GM12874 (cell line): ENCODE measurements at regions not wholly inside any gene's neighbourhood (a gene's known extent, or its start where the extent isn't known, plus 50 kb on each side); places are given as distances from the start of the nearest gene placed in this dataset.

Source experiments
- TF ChIP-seq, protein P1 (sequence below): IDR thresholded peaks from 2 replicates; pipeline ENCODE4 v1.5.1; 2011; ENCODE audit warnings: low read depth, mild to moderate bottlenecking, control low read depth, low read length, moderate library complexity; ENCODE audit not compliant: insufficient read depth

DNA sequence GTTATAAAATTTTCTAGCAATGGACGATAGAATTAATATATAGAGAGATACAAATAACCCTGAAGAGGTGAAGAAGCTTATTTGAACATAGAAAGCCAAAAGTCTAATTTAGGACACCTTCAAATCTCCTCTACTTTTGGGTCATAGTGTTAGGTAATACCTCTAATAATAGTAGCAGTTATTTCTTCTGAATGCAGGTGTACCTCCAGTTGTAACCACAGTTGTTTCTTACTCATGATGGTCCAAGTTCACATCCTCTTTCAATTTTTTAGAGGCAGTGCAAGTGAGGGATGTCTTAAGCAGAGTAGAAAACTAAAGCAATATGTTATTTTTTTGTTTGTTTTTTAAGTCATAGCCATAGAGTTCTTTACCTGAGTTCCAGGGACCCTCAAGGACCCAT, 429.5 kb downstream of the CCDC85A start:
- TF ChIP-seq, protein P1, sequence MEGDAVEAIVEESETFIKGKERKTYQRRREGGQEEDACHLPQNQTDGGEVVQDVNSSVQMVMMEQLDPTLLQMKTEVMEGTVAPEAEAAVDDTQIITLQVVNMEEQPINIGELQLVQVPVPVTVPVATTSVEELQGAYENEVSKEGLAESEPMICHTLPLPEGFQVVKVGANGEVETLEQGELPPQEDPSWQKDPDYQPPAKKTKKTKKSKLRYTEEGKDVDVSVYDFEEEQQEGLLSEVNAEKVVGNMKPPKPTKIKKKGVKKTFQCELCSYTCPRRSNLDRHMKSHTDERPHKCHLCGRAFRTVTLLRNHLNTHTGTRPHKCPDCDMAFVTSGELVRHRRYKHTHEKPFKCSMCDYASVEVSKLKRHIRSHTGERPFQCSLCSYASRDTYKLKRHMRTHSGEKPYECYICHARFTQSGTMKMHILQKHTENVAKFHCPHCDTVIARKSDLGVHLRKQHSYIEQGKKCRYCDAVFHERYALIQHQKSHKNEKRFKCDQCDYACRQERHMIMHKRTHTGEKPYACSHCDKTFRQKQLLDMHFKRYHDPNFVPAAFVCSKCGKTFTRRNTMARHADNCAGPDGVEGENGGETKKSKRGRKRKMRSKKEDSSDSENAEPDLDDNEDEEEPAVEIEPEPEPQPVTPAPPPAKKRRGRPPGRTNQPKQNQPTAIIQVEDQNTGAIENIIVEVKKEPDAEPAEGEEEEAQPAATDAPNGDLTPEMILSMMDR = no peak

DNA sequence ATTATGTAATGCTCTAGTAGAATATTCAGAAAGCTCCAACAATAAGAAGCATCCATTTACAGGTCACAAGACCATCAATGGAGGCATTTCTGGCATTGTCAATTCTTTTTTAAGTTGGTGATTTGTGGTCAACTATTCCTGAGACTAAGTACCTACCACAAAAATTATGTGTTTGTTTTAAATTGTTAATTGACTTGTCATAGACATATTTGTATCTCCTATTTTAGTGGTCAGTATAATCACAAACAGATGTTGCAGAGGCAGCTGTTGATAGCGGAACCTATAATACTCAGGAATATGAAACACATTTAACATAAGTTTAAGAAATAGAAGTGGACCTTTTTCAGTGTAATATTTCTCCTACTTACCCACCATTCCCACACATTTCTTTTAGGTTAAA, 430.1 kb downstream of the CCDC85A start:
- TF ChIP-seq, protein P1 = no peak

DNA sequence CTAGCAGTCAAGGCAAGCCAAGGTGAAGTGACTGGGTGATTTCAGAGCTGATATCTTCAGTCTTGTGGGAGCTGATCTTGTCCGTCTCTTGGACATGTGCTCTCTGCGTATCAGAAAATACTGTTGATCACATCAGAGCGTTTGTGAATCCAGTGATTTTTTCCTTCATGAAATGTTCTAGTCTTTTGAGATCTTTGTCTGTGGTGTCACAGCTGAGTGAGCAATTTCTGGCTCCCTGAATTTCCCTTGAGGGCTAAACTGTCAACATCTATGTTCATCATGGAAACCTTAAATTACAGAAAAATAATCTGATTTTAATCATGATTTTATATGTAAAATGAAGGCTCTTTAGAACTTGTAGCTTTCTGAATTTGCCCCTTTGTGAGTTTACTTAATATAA, 432.0 kb downstream of the CCDC85A start:
- TF ChIP-seq, protein P1 = no peak

DNA sequence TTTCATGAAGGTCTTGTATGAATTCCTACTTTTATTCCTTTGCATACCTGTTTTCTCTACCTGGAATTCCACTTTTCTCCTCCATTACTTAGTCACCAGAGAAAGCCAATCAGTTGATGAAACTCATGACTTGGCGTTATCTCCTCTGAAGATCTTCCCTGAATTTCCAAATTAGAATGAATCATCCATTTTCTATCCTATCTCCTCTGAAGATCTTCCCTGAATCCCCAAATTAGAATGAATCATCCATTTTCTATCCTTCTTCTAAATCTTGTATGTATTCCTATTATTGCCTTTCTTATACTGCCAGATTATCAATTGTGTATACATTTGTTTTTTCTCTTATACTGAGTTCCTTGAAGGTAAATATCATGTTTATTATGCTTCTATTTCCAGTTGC, 440.4 kb downstream of the CCDC85A start:
- TF ChIP-seq, protein P1 = no peak

DNA sequence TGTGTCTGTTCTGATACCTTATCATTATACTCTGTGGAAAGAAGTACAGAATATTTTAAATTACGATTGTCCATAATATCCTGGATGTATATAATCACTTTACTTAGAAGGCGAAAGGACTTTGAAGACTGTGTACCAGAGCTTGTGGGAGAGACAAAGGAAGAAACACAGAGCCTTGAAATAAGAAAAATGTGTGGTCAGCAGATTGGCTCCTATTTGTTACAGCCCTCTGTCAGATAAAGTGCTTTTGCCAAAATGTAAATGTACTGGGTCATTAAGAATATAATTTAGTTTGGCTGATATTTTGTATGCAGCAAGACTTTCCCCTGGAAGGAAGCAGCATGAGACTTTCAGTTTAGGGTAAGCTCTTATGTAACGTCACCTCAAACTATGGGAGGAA, 443.1 kb downstream of the CCDC85A start:
- TF ChIP-seq, protein P1 = no peak

DNA sequence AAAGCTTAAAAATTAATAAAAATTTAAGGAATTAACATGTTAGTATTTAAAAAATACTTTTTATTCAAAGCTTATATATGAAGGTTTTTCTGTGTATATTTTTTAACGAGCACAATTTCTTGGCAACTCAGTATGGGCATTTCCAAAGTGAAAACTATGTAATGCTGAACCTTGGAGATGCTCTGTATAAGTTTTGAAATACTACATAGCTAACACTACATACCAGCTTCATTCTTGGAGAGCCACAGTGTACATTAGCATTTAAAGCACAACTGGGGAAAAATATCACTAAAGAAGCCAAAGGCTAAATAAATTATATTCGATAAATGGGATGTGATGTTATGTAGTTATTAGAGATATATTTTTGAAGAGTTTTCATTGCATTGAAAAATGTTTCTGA, 446.5 kb downstream of the CCDC85A start:
- TF ChIP-seq, protein P1 = no peak

DNA sequence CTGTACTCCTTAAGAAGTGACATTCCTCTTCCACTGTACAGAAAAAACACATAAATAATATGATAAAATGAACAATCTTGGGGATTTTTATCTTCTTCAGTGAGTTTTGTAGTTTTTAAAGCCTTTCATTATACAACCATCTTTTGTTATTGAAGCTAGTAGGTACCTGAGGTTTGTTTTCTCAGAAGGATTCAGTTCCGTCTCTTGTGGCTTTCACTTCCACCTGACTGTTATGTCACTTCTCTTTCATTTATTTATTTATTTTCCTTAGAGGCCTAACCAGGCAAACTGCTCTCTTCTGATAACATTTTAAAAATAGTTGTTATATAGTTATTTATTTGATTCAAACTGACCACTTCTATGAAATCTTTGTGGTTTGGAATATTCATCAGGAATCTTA, 464.2 kb downstream of the CCDC85A start:
- TF ChIP-seq, protein P1 = no peak

DNA sequence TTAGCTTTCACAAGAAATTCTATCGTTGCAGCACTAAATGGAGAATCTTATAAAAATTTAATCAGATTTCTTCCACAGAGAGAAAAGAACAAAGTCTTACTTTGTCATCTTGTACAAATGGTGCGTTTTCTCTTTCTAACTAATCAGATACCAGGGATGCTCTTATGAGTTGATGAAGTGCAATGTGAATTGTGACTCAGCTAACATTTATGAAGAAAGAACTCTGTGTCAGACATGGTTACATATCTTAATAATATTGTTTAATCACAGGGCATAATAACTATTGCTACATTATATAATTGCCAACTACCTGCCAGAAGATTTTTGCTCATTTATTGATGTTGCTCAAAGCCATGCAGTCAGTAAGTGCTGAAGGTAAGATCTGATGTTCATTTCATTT, 465.0 kb downstream of the CCDC85A start:
- TF ChIP-seq, protein P1 = no peak
